GM18517 (cell line): ENCODE measurements at regions not wholly inside any gene's neighbourhood (a gene's known extent, or its start where the extent isn't known, plus 50 kb on each side); places are given as distances from the start of the nearest gene placed in this dataset.

ENCODE experiments used
- ATAC-seq: cut with Tn5 transposase; IDR thresholded peaks from one replicate; pipeline ENCODE4 v1.9.1; 2021; ENCODE audit warnings: mild to moderate bottlenecking, moderate library complexity; ENCODE audit not compliant: unreplicated experiment

DNA sequence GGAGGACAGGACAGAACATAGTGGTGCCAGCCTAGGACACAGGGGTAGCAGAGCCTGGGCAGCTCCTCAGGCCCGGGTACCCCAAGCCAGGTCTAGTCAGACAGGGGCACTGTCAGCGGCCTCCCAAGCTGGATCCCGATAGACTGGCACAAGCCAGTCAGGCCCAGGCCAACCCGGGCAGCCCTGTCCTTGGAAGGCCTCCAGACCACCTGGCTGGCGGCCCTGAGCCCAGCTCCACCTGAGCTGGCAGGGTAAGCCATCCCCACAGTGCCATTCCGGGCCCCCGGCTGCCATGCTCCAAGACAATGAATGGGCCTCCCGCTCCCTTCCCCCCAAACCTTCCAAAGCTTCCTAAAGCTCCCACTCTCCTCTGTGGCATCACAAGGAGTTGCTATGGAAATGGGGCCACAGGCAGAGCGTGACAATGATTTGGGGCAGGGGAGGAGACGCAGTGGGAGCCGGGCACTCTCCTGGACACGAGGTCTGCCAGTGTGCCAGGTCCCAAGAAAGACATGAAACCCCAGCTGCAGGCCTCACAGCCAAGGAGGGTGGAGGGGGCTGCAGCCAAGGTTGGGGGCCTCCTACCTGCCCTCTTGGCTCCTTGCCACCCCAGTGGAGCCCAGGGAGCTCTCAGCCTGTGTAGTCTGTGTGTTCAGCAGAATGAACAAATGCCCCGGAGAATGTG, 165.6 kb upstream of the LINGO1 start:
- ATAC-seq, result no peak

DNA sequence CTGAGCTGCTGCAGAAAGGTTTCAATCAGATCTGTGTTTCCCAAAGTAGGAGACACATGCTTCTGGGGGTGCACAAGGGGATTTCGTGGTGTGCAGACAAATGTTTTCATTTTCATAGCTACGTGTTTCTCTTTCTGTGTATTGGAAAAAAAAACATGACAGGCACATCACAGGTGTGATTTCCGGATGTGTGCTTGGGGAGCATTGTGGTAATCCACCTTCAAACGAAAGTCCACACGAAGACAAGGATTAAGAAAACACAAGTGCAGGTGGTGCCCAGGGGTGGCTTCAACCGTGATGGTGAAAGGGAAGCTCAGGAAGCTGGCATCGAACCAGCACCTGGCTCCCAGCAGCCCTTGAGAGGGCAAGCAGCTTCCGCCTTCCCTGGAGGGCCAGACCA, 164.6 kb upstream of the LINGO1 start:
- ATAC-seq, result no peak

DNA sequence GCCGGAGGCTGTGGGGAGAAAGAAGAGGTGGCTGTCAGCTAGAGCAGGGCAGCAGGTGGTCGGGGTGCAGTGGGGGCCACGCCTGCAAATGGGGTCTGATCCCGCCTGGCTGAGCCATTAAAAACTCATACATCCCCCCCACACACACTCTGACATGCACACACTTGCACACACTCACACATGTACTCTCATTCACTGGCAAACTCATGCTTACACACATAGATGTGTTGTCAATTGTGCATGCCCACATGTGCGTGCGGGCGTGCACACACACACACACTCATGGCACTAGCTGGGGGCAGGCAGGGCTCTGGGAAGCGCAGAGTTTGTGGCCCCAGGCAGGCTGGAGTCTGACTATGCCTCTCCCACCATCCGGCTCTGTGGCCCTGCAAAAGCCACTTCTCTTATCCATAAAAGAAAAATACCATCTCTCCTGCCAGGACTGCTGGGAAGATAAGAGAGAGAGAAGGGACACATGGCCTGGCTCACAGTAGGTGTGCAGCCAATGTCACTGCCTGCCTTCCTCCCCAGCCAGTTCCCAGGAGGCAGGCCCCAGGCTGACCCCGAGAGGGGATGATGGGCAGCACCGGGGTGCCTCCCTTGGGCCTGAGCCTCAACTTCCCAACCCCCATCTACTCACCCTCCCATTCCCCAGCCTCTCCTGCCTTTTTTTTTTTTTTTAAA, 163.5 kb upstream of the LINGO1 start:
- ATAC-seq, result no peak

DNA sequence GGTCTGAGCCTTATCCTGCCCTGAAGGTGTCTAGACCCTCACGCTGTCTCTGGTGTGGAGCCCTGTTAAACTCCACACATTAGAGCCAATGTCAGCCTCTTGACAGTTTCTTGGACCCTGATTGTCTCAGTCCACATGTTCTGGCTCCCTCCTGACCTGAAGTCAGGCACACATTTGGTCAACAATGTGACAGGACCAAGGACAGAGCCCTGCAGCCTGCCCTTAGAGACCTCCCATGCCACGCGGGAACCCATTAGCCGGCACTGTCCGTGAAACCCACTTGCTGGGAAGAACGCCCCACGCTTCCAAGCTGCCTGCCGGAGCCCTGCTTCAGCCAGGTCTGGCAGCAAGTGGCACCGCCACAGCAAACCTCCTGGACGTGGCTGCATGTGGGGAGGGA, 162.7 kb upstream of the LINGO1 start:
- ATAC-seq, result no peak

DNA sequence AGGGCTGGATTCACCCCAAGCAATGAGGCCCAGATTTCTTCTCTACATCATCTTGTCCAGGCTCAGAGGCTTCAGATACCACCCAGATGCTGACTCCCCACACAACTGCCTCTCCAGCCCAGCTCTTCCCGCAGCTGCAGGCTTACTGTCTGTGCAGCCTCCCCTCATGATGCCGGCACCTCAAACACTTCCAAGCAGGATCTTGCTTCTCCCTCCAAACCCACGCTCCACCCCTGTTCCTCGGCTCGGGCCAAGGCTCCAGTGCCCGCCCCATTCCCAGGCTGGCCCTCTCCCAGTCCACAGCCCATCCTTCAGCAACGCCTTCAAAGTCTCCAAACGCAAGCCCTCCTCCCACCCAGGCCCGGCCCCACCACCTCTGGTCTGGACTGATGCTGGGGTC, 159.2 kb upstream of the LINGO1 start:
- no peak for ATAC-seq

DNA sequence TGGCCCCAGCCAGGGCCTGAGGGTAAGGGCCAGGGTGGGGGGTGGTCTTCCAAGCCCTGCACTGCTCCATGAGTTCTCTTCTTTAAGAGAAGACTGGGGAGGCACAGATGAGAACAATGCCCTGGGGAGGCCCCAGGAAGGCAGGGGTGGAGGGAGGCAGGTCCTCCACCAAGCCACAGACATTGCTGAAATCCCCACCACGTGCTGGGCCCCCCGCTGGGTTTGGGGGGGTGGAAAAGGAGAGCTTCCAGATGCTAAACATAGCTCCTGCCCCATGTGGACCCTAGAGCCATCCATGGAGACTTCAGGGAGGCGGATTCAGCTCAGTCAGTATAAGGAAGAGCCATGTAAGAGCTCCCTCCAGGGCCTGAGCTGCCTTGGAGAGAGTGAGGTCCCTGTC, 157.8 kb upstream of the LINGO1 start:
- ATAC-seq, result no peak

DNA sequence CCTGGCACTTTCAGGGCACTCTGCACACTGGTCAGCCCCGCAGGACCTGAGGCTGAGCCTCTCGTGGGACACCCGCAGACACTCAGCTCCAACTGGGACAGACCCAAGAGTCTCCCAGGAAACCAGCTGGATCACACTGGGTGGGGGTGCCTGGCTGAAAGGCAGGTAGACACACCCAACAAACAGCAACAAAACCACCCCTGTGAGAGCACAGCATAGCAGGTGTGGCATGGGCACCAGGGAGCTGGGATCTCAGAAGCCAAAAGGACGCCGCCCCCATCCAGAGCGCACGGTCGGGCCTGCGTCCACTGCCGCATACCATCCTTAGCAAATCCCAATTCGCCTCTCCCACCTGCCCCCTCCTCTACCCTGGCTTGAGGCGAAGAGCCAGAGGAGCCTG, 154.2 kb upstream of the LINGO1 start:
- no peak for ATAC-seq

DNA sequence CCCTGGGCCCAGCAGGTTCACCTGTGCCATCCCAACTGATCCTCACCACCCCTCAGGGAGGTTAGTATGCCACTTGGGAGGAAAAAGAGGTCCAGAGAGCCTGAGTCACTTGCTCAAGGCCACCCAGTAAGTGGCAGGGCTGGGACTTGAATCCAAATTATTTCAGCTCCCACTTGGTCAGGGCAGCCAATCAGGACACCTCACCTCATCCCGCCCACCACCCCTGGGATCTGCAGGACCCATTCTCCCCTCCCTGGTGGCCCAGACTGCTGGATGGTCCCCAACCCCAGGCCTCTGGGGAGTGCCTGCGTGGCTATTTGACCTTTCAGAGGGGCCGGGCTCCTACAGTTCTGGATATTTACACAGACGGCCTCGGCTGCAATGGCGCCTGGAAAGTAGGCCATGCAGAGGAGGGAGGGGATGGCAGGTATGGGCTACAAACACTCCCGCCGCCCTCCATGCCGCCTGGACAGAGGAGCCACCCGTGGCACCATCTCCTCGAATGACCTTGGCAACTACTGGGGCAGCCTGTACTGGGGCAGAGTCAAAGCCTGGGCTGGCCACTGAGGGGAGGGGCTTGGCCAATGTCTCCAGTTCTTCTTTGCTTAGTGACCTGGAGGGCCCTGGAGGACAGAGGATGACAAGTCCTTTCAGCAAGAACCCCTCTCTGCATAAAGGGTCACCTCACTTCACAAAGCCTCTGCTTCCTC, 153.6 kb upstream of the LINGO1 start:
- no peak for ATAC-seq

DNA sequence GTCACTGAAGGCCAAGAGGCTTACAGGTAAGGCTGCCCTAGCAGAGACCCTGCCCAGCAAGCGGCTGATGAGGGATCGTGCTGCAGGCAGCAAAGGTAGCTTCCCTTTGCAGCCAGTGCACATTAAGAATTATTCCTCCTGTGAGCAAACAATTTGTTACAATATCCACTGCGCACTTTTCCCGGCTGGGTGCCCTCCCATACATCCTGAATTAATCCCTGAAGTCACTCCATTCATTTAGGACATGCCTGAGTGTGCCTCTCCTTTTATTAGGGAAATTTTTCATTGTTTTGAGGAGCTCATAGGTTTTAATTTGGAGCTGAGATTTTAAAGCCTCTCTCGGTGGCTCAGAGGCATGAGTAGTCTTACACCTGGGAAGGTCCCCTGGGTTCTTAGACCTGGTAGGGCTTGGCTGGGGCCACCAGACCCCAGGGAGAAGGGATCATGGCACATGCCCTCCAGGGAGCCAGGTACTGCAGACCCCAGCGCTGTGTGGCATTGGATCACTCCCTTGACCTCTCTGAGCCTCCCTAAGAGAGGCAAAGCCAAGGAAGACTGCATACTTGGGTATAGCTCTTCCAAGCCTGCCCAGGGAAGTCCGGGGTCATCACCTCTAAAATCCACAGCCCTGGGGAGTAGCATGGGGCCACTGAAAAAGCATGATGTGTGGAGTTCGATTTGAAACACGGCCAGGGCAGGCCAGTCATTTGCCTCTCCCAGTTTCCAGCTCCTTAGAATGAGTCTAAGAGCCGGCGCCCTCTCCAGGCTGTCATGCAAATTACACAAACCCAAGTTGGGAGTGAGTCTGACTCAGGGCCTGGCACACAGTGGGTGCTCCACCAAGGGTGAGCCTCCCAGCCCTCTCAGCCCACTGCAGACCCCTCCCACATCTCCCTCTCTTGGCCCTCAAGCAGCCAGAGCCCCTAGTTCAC, 151.9 kb upstream of the LINGO1 start:
- no peak for ATAC-seq

DNA sequence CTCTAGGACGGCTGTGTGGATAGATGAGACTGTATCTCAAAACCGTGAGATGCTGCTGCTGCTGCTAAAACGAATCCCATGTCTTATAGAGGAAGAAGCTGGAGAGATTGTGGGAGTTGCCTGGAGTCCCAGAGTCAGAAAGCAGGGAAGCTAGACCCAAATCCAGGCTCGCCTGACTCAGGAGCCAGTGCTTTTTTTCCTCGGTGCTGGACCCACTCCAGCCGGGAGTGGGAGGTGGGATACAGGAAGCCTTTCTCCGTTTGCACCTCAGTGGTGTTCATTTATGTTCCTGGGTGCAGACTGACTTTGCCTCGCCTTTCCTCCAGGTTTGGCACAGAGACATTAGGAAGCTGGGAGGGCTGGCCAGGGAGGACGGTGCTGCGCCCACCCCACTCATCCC, 150.9 kb upstream of the LINGO1 start:
- no peak for ATAC-seq

DNA sequence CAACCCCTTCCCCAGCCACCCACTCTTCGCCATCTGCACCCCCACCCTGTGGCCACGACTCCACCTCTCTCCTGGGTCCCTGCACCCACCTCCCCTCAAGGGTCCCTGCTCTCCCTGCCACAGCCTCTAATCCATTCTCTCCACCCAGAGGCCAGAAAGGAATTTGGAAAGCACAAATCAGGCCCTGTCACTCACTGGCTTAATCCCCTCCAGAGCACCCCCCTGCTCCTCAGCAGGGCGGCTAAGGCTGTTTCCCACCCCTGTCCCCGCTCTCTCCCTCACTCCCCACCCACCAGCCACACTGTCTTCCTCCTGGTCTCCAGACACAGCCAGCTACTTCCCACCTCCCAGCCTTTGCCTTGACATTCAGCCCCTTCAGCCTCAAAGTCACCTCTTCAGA, 150.0 kb upstream of the LINGO1 start:
- no peak for ATAC-seq

DNA sequence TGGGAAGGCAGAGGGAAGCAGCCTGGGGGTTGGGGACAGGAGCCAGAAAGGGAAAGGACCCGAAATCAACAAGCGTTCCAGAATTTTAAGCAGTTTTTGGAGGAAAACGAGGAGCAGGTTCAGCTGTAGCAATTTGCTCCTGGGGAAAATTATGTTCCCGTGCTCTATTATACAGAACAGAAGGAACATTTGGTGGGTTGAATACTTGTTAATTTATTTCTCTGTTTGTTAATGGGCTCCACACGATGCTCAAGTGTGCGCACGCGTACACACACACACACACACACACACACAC, 149.2 kb upstream of the LINGO1 start:
- no peak for ATAC-seq

DNA sequence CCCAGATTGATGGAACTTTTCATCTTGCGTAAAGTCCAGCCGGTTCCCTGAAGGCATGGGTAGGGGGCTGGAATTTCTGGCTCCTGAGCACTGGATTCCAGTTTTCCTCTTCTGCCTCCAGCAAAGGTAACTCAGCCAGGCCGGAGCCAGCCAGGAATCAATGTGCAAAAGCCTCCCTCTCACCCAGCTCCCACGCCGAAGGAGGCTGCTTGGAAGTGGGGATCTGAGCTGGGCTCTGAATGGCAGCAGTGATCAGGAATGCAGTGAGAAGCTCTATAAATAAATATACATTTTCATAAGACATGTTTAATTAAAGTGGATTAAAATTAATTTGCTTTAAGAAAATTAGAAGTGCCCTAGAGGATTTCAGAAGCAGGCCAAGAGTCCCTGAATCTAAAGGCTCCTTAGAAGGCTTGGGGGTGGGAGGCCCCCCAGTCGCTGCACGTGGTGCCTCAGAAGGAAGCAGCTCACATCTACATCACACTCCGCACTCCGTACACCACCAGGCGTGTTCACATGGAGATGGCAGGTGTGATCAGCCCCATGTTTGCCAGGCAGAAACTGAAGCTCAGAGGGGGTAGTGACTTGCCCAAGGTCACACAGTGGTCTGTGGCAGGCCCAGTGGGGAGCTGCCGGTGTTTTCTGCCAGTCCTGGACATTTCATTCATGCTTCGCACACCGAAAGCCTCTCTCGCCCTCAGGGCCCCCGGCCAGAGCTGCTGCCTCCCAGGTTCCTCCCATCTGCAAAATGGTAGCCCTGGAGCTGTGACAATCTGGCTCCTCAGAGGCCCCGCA, 148.6 kb upstream of the LINGO1 start:
- no peak for ATAC-seq

DNA sequence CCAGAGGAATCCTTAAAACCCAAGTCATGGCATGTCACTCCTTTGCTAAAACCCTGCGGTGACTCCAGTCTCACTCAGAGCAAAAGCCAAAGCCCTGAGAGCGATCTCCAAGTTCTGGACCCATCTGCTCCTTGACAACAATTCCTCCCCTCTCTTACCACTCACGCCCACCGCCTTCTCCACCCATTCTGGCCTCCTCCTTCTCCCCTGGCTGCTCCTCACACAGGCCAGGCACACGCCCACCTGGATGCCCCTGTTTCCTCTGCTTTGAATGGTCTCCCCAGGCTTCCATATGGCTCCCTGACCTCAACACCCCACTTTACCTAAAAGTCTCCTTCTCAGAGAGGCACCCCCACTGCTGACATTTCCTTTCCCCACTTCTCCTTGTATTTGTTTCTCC, 146.1 kb upstream of the LINGO1 start:
- no peak for ATAC-seq

DNA sequence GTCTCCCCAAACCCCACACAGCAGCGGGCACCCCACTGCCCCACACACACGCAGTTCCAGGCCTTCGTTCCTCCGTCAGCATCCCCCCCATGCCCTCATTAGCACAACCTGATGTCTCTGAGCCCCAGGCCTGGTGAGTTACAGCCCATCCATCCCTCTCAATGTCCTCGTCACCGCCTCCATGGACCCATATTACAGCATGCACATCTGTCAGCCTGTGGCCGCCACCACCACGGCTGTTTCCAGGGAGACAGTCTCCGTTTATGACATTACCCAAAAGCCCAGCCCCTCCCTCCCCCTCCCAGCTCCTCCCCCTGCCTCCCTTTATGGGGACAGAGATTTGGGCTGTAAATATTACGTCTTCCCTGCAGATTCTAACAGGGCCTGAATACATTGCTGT, 143.1 kb upstream of the LINGO1 start:
- no peak for ATAC-seq

DNA sequence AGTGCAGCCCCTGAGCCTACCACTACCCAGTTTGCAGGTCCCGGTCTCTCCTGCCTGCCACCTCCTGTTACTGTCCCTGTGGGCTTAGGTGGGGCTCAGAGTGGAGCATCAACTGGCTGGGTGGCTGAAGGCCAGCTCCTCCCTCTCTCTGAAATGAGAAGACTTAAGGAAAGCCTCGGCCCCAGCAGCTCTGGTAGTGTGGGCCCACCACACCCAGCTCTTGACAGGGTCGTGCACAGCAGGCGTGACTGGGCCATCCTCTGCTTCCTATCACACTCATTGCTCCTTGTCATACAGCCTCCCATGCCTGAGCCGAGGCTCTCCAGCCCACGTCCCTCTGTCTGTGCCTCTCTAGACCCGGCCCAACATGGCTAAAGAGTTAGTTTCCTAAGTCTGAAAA, 142.7 kb upstream of the LINGO1 start:
- no peak for ATAC-seq

DNA sequence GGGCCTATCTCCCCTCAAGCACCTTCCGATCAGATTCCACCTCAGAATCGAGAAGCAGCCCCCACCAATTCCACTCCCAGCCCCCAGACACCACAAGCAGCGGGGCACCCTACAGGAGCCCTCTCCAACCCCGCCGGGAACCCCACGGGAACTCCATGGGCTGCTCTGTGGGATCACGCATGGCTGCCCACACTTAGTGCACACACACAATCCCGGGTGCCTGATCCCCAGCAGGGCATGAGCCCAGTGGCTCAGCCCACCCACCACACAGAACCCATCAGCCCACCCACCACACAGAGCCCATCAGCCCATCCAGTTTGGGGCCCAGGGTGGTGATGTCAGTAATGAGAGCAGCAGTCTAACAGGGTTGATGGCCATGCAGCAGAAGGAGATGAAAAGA, 141.6 kb upstream of the LINGO1 start:
- ATAC-seq, result no peak

DNA sequence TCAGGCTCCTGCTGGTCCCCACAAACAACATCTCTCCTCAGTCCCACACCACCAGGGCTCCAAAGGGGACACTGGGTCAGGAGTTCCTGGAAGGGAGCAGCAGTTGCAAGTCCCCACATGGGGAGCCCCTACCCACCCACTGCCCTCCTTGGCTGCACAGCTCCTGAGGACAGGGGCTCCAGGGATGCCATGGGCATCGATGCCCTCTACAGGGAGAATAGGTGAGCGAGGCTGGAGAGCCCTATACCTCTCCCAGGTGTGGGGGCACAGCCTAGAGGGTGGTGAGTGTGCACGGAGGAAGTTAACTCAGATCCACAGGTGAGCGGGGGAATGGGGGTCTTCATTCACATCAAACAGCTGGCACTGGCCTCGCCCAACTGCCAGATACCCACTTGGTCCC, 141.2 kb upstream of the LINGO1 start:
- ATAC-seq, result no peak

DNA sequence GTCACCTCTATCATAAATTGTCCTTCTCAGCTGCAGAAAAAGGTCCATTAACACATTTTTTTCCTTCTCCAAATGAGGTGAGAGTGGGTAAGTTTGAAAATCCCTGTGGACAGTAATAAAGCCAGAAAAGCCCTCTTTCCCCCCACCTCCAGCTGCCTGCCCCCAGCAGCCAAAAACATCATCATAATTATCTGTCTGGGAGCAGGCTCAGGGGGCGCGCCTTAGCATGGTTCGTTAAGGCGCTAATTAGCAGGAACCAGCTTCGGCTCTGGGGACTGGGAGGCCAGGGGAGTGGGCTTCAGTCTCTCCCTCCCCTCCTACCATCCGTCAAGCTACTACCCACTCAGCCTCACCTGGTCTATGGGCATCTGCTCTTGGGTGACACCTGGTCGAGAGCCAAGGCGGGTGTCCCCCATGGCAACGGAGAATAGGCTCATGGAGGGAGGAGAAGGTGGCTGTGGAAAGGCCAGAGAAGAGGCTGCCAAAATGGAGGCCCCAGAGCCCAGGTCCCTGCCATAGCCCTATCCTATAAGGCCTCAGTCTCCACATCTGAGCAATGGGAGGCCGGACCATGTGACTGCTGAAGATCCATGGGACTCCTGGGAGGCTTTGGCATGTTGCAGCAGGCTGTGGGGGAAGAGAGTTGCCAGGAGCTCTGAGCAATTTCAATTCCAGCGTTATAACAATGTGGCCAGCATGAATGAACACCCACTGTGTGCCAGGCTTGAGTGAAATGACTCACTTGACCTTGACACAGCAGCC, 140.1 kb upstream of the LINGO1 start:
- ATAC-seq, result no peak

DNA sequence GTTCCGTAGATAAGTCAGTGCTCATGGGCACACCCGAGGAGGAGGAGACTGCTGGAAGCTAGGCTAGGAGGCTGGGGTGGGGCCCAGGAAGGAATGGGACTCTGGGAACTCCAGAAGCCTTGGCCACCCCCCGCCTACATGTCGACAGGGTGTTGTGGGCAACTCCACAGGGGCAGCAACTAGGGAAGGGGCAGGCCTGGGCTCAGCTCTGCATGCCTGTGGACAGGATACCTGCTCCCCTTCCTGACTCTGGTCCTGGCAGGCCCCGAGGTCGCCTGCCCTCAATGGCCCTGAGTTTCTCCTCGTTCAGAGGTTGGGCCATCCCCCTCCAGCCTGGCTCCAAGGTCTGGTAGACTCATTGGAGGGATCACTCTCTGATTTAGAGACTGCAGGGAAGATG, 138.9 kb upstream of the LINGO1 start:
- ATAC-seq, result no peak
